PC-9 (cell line): ENCODE measurements at regions not wholly inside any gene's neighbourhood (a gene's known extent, or its start where the extent isn't known, plus 50 kb on each side); places are given as distances from the start of the nearest gene placed in this dataset.

Experiments used
- BruUV-seq: library from RNA; stranded (reverse); fragments of 400-500 nt; replicated peaks from 2 replicates; lab custom pipeline; 2021; lab: Mats Ljungman, UMichigan
- CTCF ChIA-PET: fragments of 300-600 bp; sonication (Branson Sonifier 250); formaldehyde crosslinking; loops from one replicate; lab custom pipeline; 2022; ENCODE audit warnings: antibody characterized with exemption; lab: Charles Lee
- POLR2A ChIA-PET: fragments of 300-600 bp; sonication (Branson Sonifier 250); formaldehyde crosslinking; loops from one replicate; lab custom pipeline; 2022; ENCODE audit warnings: antibody characterized with exemption; ENCODE audit not compliant: unreplicated experiment; lab: Charles Lee
- DNase-seq, 2 experiments: peaks; one replicate each; pipeline versions ENCODE4 v3.0.0 to v3.0.0-alpha.2; 2015 to 2022; ENCODE audit warnings: mixed read lengths in 1 of 2
- H2AFZ ChIP-seq: fragments of 200-600 bp; sonication (generic); 2 replicates; pipeline ENCODE4 v1.8.1; 2017; ENCODE audit warnings: antibody characterized with exemption
- H3F3A ChIP-seq: fragments of 200-600 bp; sonication (generic); 2 replicates; pipeline ENCODE4 v1.8.1; 2017; ENCODE audit warnings: antibody characterized with exemption, mild to moderate bottlenecking, low read depth; ENCODE audit not compliant: insufficient read depth
- H3K27ac ChIP-seq: fragments of 200-600 bp; sonication (generic); 2 replicates; pipeline ENCODE4 v1.6.1; 2016; ENCODE audit warnings: mixed run types
- H3K27me3 ChIP-seq: fragments of 200-600 bp; sonication (generic); 2 replicates; pipeline ENCODE4 v1.6.1; 2016; ENCODE audit warnings: low read depth, mixed run types; ENCODE audit not compliant: insufficient read depth
- H3K36me3 ChIP-seq: fragments of 200-600 bp; sonication (generic); 2 replicates; pipeline ENCODE4 v1.6.1; 2016; ENCODE audit warnings: low read depth, mixed run types
- H3K4me1 ChIP-seq: fragments of 200-600 bp; sonication (generic); replicated peaks from 2 replicates; pipeline ENCODE4 v1.6.1; 2016; ENCODE audit warnings: mixed run types; ENCODE audit not compliant: insufficient read depth
- H3K4me2 ChIP-seq: fragments of 200-600 bp; sonication (generic); 2 replicates; pipeline ENCODE4 v1.6.1; 2017; ENCODE audit warnings: mixed run types
- H3K4me3 ChIP-seq: fragments of 200-600 bp; sonication (generic); 2 replicates; pipeline ENCODE4 v1.6.1; 2016; ENCODE audit warnings: mixed run types
- H3K79me2 ChIP-seq: fragments of 200-600 bp; sonication (generic); 2 replicates; pipeline ENCODE4 v1.6.1; 2017; ENCODE audit warnings: low read depth, mixed run types
- H3K9me2 ChIP-seq: fragments of 200-600 bp; sonication (generic); 2 replicates; pipeline ENCODE4 v1.8.1; 2017; ENCODE audit warnings: mild to moderate bottlenecking; ENCODE audit not compliant: insufficient read depth
- H3K9me3 ChIP-seq: fragments of 200-600 bp; sonication (generic); 2 replicates; pipeline ENCODE4 v1.8.1; 2016; ENCODE audit warnings: low read depth; ENCODE audit not compliant: insufficient read depth
- H4K20me1 ChIP-seq: fragments of 200-600 bp; sonication (generic); 2 replicates; pipeline ENCODE4 v1.8.1; 2017; ENCODE audit not compliant: insufficient read depth
- CTCF ChIP-seq: fragments of 200-600 bp; sonication (generic); conservative IDR thresholded peaks from 2 replicates; pipeline ENCODE4 v1.6.1; 2017; ENCODE audit warnings: mixed run types, antibody characterized with exemption, mild to moderate bottlenecking, moderate library complexity
- EZH2 ChIP-seq: fragments of 200-600 bp; sonication (generic); IDR thresholded peaks from 2 replicates; pipeline ENCODE4 v1.8.0; 2017; ENCODE audit warnings: antibody characterized with exemption, low read depth
- intact Hi-C: fragments of 100-400 bp; cut with micrococcal nuclease; formaldehyde crosslinking; loops from one replicate; pipeline ENCODE4 v1.10.0; 2022; ENCODE audit not compliant: unreplicated experiment

GRCh38 chr1:212166244-212166643, 119.0 kb upstream of the PPP2R5A start:
- intact Hi-C loops, result no loop called here
- no peak for DNase-seq
- Histone ChIP-seq H2AFZ (no peak overlapping the region), H3K4me2 (no peak overlapping the region), H3K36me3 (no peaks in the 10 kb centered on the region), H3K9me2 (no peaks in the 10 kb centered on the region), H3K9me3 (no peaks in the 10 kb centered on the region), H3F3A (no peaks in the 10 kb centered on the region), H3K4me1 (no peaks in the 10 kb centered on the region), H4K20me1 (no peaks in the 10 kb centered on the region), H3K27me3 (no peaks in the 10 kb centered on the region), H3K79me2 (no peaks in the 10 kb centered on the region), H3K4me3 (no peak overlapping the region), H3K27ac (no peak overlapping the region)
- TF ChIP-seq EZH2 (no peak), CTCF (no peak)
- CTCF ChIA-PET, result no interaction called here
- BruUV-seq, result no TSS peak
- POLR2A ChIA-PET, result no interaction called here

GRCh38 chr1:212166644-212167043, 118.6 kb upstream of the PPP2R5A start:
- Histone ChIP-seq H3K36me3 (no peaks in the 10 kb centered on the region), H3K27ac (no peak overlapping the region), H3F3A (no peaks in the 10 kb centered on the region), H3K4me2 (no peak overlapping the region), H3K4me3 (no peak overlapping the region), H3K4me1 (no peaks in the 10 kb centered on the region), H3K27me3 (no peaks in the 10 kb centered on the region), H4K20me1 (no peaks in the 10 kb centered on the region), H2AFZ (0 out of 2 replicates have a peak overlapping the region, but pooled peaks have one; percentile 65), H3K9me2 (no peaks in the 10 kb centered on the region), H3K9me3 (no peaks in the 10 kb centered on the region), H3K79me2 (no peaks in the 10 kb centered on the region)
- ChIA-PET CTCF (no interaction called here), POLR2A (no interaction called here)
- BruUV-seq, result no TSS peak
- no peak for DNase-seq
- TF ChIP-seq EZH2, result no peak
- TF ChIP-seq CTCF, result no peak
- intact Hi-C loops, result no loop called here

GRCh38 chr1:212167098-212167497, 118.1 kb upstream of the PPP2R5A start:
- no peak for TF ChIP-seq EZH2
- no peak for TF ChIP-seq CTCF
- Histone ChIP-seq H3K4me3 (no peak overlapping the region), H3K79me2 (no peaks in the 10 kb centered on the region), H3F3A (no peaks in the 10 kb centered on the region), H3K4me1 (no peaks in the 10 kb centered on the region), H3K9me3 (no peaks in the 10 kb centered on the region), H3K27ac (no peak overlapping the region), H3K9me2 (no peaks in the 10 kb centered on the region), H4K20me1 (no peaks in the 10 kb centered on the region), H3K36me3 (no peaks in the 10 kb centered on the region), H3K4me2 (no peak overlapping the region), H2AFZ (no peak overlapping the region), H3K27me3 (no peaks in the 10 kb centered on the region)
- ChIA-PET CTCF (no interaction called here), POLR2A (no interaction called here)
- no TSS peak for BruUV-seq
- intact Hi-C loops, result no loop called here
- no peak for DNase-seq
